ENCODE measurements at regions not wholly inside any gene's neighbourhood (a gene's known extent, or its start where the extent isn't known, plus 50 kb on each side); places are given as distances from the start of the nearest gene placed in this dataset.

- Histone ChIP-seq H3K27me3 (no peaks in the 10 kb centered on the region), H3K4me3 (no peak overlapping the region), H3K36me3 (no peaks in the 10 kb centered on the region), H3K9me3 (peaks cover 0 to 4% (median 0%) of the 10 kb centered on the region in 3 donors), H3K4me1 (no peaks in the 10 kb centered on the region), H3K27ac (no peak overlapping the region)
- no peak for TF ChIP-seq CTCF (IDR thresholded peaks at IDR 0.05)
- intact Hi-C loops (cut with DNase I; ENCODE audit: low total_unique reads) = no loop called here
- DNase-seq = no peak
These were observed 123.4 kb upstream of the FRMD4B start for GRCh38 chr3:69509288-69509687.

DNA sequence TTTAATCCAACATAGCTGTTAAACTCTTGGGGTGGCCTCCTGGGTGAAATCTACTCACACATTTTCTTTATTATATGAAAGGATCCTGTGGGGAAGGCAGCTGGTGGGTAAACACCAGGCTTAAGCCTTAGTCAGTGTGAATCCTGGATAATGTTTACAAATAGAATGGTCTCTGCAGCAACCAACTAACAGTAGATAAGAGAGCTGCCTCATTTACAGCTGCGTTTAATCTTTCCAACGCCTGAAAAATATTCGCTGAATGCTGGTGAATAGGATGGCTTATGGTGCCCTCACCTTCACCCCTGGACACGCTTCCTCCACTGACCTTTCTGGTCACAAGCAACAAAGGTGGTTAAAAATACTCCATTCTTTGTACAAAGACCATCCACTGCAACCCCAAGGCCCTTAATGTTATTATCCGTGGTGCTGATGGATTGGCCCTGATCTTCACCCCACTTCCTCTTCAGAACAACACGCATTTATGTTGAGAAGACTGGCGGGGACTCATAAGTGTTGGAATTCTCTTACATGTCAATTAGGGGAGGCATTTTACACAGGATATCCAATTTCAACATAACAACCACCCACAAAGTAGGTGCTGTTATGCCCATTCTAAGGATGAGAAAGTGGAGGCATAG is 120.0 kb upstream of the FRMD4B start:
- intact Hi-C loops (cut with DNase I; ENCODE audit: low total_unique reads) = no loop called here
- Histone ChIP-seq H3K36me3 (no peaks in the 10 kb centered on the region), H3K9me3 (no peaks in the 10 kb centered on the region), H3K27ac (no peak overlapping the region), H3K27me3 (no peaks in the 10 kb centered on the region), H3K4me1 (no peaks in the 10 kb centered on the region), H3K4me3 (no peak overlapping the region)
- no peak for DNase-seq
- no peak for TF ChIP-seq CTCF (IDR thresholded peaks at IDR 0.05)

- no peaks in the 10 kb centered on the region for H3K9me3 ChIP-seq
- DNase-seq = no peak
These were observed 118.3 kb upstream of the FRMD4B start for GRCh38 chr3:69504232-69504631.

DNA sequence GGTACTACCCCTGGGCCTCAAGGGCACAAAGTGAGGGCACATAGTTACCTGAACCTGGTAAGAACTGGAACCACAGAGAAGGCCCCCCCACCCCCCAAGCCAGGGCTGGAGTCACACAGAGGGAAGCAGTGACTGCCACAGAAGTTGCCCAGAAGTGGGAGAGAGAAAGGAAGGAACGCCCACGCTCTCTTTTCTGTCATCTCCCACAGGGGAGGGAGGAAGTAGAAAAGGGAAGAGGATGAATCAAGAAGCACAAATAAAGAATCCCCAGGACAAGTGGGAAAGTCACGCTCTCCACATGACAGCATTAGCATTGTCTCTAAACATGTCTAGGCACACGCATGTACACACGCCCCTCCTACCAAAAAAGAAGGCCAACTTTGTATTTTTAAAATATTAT is 114.7 kb upstream of the FRMD4B start:
- TF ChIP-seq CTCF (IDR thresholded peaks at IDR 0.05) = no peak
- no peaks in the 10 kb centered on the region for H3K9me3 ChIP-seq
- no peaks in the 10 kb centered on the region for H3K36me3 ChIP-seq
- intact Hi-C loops (cut with DNase I; ENCODE audit: low total_unique reads) = no loop called here
- H3K4me3 ChIP-seq = no peak overlapping the region
- H3K27ac ChIP-seq = no peak overlapping the region
- peak; percentile 63 to 70 for DNase-seq
- no peaks in the 10 kb centered on the region for H3K27me3 ChIP-seq
- H3K4me1 ChIP-seq = no peaks in the 10 kb centered on the region

More at GRCh38 chr3:69504232-69504631, 118.3 kb upstream of the FRMD4B start:
- Histone ChIP-seq H3K36me3 (no peaks in the 10 kb centered on the region), H3K4me3 (no peak overlapping the region), H3K27ac (no peak overlapping the region), H3K27me3 (no peaks in the 10 kb centered on the region), H3K4me1 (no peaks in the 10 kb centered on the region)
- no peak for TF ChIP-seq CTCF (IDR thresholded peaks at IDR 0.05)
- intact Hi-C loops (cut with DNase I; ENCODE audit: low total_unique reads) = no loop called here

- Histone ChIP-seq H3K27me3 (no peaks in the 10 kb centered on the region), H3K36me3 (no peaks in the 10 kb centered on the region), H3K9me3 (no peaks in the 10 kb centered on the region), H3K4me1 (no peaks in the 10 kb centered on the region), H3K27ac (no peak overlapping the region), H3K4me3 (no peak overlapping the region)
- intact Hi-C loops (cut with DNase I; ENCODE audit: low total_unique reads) = no loop called here
- DNase-seq = peak; percentile 53 to 82
- no peak for TF ChIP-seq CTCF (IDR thresholded peaks at IDR 0.05)
These were observed 114.1 kb upstream of the FRMD4B start for GRCh38 chr3:69499899-69500421.

All from tibial artery (tissue), 4 donors.